ENCODE measurements at regions not wholly inside any gene's neighbourhood (a gene's known extent, or its start where the extent isn't known, plus 50 kb on each side); places are given as distances from the start of the nearest gene placed in this dataset.

GRCh38 chr4:18294021-18294420, 272.5 kb upstream of the LCORL start:
- no peaks in the 10 kb centered on the region for H3K36me3 ChIP-seq
- no peaks in the 10 kb centered on the region for H3K9me3 ChIP-seq
- WGBS, 2 donors, result 88% methylated on average over 6 of the region's 6 CpGs
- intact Hi-C loops (cut with DNase I), result no loop called here
- H3K4me3 ChIP-seq, result no peak overlapping the region
- TF ChIP-seq POLR2A (IDR thresholded peaks at IDR 0.05) (no peak), CTCF (IDR thresholded peaks at IDR 0.05) (no peak)
- no peak for DNase-seq
- H3K27me3 ChIP-seq, result no peaks in the 10 kb centered on the region
- no peaks in the 10 kb centered on the region for H3K4me1 ChIP-seq
- H3K27ac ChIP-seq, result no peak overlapping the region

GRCh38 chr4:18292411-18292810, 270.9 kb upstream of the LCORL start:
- intact Hi-C loops (cut with DNase I), result no loop called here
- H3K27me3 ChIP-seq, result no peaks in the 10 kb centered on the region
- H3K27ac ChIP-seq, result no peak overlapping the region
- 68 to 72% methylated on average over 6 of the region's 6 CpGs for WGBS, 2 donors
- H3K4me3 ChIP-seq, result no peak overlapping the region
- no peaks in the 10 kb centered on the region for H3K4me1 ChIP-seq
- no peaks in the 10 kb centered on the region for H3K9me3 ChIP-seq
- DNase-seq, result no peak
- no peaks in the 10 kb centered on the region for H3K36me3 ChIP-seq
- TF ChIP-seq CTCF (IDR thresholded peaks at IDR 0.05), result no peak
- no peak for TF ChIP-seq POLR2A (IDR thresholded peaks at IDR 0.05)

GRCh38 chr4:18291981-18292380, 270.4 kb upstream of the LCORL start:
- TF ChIP-seq POLR2A (IDR thresholded peaks at IDR 0.05), result no peak
- no peak for TF ChIP-seq CTCF (IDR thresholded peaks at IDR 0.05)
- Histone ChIP-seq H3K4me1 (no peaks in the 10 kb centered on the region), H3K36me3 (no peaks in the 10 kb centered on the region), H3K4me3 (no peak overlapping the region), H3K9me3 (no peaks in the 10 kb centered on the region), H3K27me3 (no peaks in the 10 kb centered on the region), H3K27ac (no peak overlapping the region)
- no peak for DNase-seq
- intact Hi-C loops (cut with DNase I), result no loop called here
- WGBS, 2 donors, result 86 to 93% methylated on average over 2 of the region's 2 CpGs

- WGBS, 2 donors, result 50 to 59% methylated on average over 5 of the region's 5 CpGs
- intact Hi-C loops (cut with DNase I), result no loop called here
- no peak overlapping the region for H3K4me3 ChIP-seq
- no peak for TF ChIP-seq CTCF (IDR thresholded peaks at IDR 0.05)
- no peak for TF ChIP-seq POLR2A (IDR thresholded peaks at IDR 0.05)
- H3K9me3 ChIP-seq, result no peaks in the 10 kb centered on the region
- no peak overlapping the region for H3K27ac ChIP-seq
- DNase-seq, result no peak
- H3K4me1 ChIP-seq, result no peaks in the 10 kb centered on the region
- H3K27me3 ChIP-seq, result no peaks in the 10 kb centered on the region
- no peaks in the 10 kb centered on the region for H3K36me3 ChIP-seq
Observed at GRCh38 chr4:18291256-18291655, 269.7 kb upstream of the LCORL start.

GRCh38 chr4:18285357-18285756, 263.8 kb upstream of the LCORL start:
- Histone ChIP-seq H3K27me3 (no peaks in the 10 kb centered on the region), H3K4me1 (no peaks in the 10 kb centered on the region), H3K27ac (no peak overlapping the region), H3K9me3 (peaks cover 0 to 3% (median 0%) of the 10 kb centered on the region in 3 donors), H3K36me3 (no peaks in the 10 kb centered on the region), H3K4me3 (no peak overlapping the region)
- no peak for DNase-seq
- TF ChIP-seq CTCF (IDR thresholded peaks at IDR 0.05) (no peak), POLR2A (IDR thresholded peaks at IDR 0.05) (no peak)
- intact Hi-C loops (cut with DNase I), result no loop called here
- WGBS, 2 donors, result 81 to 85% methylated on average over 4 of the region's 4 CpGs

All from esophagus squamous epithelium (tissue), 5 donors.